ENCODE measurements at regions not wholly inside any gene's neighbourhood (a gene's known extent, or its start where the extent isn't known, plus 50 kb on each side); places are given as distances from the start of the nearest gene placed in this dataset.
A peak's percentile ranks its signal among the peaks of the same experiment; 100 is the strongest.
"Not testable (repeated sequence)": the region's sequence is repeated elsewhere in the genome, so short reads cannot be mapped to it uniquely, and the experiment has no call there.

DNA sequence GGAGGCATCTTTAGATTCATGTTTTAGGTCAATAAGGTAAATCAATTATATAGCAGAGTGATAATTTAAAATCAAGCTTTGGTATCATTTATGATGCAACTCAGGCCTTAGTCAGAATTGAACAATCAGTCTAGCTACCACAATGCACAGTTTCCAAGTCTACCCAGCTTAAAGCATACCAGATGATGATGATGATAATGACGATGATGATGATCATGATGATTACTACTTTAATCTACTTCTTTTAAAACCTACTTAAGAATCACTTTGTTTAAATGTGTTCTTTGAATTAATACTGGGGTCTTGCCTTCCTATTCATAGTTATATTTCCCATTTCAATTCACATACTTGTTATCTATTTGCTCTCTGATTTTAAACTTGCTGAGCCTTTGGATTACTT lies 1872.7 kb downstream of the OLFM4 start:
- DNase-seq, result no peak

DNA sequence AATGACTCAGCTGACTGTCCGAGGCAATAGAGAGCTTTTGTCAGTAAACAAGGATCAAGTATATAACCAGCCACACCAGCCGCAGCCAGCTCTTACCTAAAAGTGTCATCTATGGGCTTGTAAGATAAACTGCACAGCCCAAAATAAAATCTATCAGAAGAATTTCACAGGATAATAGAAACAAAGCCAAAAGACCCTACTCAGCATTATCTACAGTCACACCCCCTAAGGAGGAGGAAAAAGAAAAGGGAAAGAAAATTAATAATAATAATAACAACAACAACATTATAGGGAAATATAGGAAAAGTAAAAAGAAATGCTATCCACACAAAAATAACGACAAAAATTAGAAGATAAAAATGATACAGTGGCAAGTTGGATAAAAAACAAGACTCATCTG lies 1883.8 kb downstream of the OLFM4 start:
- DNase-seq, result no peak

DNA sequence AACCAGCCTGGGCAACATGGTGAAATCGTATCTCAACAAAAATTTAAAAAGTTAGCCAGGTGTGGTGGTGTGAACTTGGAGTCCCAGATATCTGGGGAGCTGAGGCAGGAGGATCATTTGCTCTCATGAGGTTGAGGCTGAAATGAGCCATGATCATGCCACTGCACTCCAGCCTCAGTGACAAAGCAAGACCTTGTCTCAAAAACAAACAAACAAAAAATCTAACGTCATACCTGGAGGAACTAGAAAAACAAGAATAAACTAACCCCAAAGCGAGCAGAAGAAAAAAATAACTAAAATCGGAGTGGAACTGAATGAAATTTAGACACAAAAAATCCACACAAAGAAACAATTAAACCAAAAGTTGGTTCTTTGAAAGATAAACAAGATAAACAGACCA lies 1885.1 kb downstream of the OLFM4 start:
- no peak for DNase-seq

DNA sequence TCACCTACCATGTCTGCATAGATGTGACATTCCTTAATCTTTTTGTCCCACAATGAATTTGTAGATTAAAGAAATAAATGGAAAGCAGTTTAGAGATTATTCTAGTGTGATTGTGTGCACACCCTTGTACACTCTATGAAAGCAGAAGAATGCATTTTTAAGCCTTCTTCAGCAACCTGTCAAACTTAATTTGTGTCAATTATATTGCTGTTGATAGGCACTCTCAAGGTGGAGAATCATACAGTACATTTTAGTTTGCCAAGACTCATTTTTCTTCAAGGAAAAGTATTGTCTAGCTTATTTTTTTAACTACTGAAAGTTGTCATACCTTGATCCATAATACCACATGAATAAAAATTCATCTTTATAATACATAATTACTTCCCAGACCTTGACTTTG lies 1898.9 kb downstream of the OLFM4 start:
- peak in 1 of 14 donors; percentile 28 for DNase-seq

DNA sequence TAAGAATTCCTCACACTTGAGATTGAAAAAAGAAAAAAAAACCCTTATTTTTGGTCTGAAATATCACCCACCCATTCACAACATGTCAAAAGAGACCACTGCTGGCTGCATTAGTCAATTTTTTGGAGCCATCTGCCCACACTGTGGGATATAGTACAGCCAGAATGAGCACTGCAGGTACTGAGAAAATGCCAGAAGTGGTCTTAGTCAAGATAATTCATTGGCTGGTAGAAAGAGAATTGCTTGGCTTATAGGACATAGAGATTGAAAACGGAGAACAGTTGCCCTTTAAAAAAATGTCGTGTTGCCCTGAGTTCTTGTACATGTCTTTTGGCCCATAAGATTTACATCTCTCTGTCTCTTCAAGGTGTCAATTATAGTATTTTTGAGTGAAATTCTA lies 1899.5 kb downstream of the OLFM4 start:
- DNase-seq, result peak in 1 of 14 donors; percentile 77

DNA sequence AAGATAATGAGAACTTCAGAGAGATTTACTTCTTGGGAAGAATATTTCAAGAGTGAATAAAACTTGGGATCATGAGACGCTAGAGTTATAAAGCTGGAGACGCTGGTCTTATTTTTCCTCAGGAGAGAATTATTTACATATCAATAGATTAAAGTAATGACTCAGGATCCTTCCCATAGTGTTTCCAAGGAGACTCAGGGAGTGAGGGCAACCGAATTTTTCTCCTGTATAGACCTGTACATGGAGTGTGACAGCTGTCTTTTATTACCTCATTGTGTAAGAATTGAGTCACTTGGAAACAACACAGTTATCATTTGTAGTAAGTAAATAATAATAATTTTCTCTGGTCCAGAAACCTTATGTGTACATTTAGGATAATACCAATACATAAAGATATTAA lies 1905.5 kb downstream of the OLFM4 start:
- no peak for DNase-seq

DNA sequence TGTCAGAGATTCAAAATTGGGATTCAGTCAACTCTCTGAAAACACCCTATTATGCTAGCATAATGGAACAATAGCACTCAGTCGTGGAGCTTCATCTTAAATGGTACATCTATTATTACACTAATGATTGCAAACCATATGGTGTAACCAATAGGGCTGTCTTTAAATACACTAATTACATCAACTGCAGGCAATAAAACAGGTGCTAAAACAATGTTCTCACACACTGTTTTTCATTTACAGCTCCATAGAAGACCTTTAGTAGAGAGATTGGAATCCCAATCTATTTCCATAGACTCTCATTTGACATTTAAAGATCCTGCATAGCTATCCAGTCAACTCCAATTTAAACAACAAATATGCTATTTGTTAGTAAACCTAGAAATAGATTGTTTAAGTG lies 1917.4 kb downstream of the OLFM4 start:
- DNase-seq, result no peak

DNA sequence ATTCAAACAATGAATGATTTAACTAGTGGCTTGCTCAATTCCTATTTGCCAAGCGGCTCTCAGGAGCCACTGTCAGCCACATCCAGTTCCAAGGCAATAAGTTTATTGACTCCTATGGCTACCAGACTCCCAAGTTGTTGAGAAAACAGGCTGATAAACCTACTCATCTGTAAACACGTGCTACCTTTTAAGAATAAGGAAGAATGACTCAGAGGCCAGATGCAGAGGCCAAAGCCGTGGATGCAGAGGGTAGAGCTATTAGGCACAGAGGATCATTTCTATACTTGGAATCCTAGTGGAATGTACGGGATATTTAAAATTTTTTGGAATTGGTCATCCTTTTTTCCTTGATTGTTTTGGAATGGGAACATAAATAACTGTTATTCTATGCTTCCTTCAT lies 1921.1 kb downstream of the OLFM4 start:
- DNase-seq, result no peak

DNA sequence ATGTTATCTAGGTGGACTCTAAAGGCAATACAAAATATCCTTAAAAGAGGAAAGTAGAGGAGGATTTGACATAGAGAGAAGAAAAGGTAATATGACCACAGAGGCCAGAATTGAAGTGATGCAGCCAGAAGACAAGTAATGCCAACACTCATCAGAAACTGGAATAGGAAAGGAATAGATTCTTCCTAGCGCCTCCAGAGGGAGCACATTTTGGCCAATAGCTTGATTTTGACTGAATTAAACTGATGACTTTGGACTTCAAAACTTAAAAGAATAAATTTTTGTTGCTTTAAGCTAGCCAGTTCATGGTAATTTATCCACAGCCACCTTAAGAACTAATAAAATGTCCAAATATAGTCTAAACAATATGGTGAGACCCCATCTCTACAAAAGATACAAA lies 1921.9 kb downstream of the OLFM4 start:
- DNase-seq, result no peak

DNA sequence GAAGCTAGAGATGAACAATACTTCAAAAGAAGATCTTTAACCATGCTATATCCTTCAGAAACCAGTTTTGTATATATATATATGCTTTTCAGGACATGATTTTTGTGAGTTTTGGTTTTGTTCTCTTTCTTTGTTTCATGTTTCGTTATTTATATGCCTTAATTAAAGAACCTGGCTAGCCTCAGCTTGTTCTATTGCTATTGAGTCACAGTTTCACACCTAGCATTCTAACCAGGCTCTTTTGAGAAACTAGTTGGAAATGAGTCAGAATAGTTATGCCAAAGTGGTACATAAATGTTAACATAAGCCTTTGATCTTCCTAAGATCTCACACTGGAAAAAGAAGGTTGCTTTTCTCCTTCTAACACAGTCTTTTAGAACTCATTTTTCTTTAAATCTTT lies 1925.2 kb downstream of the OLFM4 start:
- DNase-seq, result no peak

DNA sequence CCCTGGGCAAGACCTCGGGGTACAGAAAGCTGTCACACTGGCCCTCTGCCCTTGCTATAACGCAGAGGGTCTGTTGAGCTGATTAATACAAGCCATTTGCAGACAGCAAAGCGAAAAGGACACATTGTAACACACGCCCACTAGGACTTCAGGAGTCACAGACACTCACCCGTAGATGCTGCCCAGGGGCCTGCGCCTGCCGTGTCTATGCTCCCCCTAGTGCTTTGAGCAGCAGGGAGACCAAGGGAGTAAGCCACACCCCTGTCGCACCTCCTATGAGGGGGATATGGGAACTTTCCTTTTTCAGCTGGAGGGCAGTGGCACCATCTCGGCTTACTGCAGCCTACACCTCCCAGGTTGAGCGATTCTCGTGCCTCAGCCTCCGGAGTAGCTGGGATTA lies 1930.2 kb downstream of the OLFM4 start:
- DNase-seq, result no peak

DNA sequence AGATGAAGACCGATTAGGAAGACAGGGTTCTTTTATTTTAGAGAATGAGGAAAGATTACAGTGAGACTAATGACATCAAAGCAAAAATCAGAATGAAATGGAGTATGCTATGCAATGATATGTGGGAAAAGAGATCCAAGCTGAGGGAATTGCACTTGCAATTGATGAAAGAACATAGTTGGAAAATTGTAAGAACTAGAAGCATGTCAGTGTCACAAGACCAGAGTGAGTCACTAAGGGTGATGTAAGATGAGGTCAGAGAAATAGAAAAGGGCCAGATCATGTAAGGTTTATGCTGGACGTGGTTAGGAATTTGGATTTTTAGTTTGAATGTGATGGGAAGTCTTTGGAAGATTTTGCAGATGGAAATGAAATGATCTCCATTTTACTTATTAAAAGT lies 1937.3 kb downstream of the OLFM4 start:
- no peak for DNase-seq

DNA sequence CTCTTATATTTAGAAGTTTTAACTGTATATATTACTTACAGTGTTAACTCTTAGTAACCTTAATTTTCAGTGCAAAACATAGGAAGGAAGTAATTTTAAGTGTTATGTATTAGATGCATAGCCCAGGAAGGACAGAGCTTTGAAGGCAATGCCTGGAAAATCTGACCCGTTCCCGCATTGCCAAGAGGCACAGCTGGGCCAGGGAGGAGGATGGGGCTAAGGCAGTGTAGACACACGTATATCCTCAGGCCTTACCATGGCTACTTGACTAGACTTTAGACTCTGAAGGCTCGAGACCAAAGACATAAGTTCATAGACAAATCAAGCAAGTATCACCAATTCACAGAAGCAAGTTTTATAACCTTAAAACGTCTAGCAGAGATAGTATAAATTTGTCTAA lies 1944.2 kb downstream of the OLFM4 start:
- no peak for DNase-seq

DNA sequence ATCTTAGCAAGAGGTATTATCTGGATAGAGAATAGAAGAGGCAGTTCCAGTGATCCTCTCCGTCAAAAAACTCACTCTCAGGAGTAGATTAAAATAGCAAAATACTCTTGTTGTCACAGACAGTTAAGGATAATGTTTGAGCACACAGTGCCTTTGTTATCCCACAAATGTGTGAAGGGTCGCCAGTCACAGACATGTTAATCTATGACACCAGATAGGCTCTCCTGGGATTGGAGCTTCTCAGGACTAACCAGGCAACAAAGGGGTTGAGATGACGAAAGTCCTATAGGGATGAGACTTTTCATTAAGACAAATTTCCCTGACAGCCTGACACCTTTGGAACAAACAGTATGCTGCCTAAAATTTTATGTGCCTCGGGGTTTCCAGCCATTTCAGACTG lies 1947.1 kb downstream of the OLFM4 start:
- DNase-seq, result no peak

DNA sequence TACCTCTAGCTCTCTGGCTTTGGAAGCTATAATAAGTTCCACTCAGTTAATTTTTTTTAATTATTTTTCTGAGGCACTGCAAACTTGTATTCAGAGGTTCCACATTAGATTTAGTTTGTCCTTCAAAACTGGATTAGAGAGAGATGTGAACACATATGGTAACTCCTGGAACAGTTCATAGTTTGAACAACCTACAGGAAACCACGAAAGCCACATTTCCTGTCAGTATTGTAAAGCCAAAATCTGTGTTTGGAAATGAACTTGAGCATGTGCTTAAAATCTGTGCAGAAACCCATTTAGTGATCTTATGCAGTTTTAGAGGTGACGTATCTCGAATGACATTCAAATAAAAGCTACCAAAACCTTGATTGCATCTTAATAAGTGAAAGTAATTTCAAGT lies 1952.0 kb downstream of the OLFM4 start:
- no peak for DNase-seq

DNA sequence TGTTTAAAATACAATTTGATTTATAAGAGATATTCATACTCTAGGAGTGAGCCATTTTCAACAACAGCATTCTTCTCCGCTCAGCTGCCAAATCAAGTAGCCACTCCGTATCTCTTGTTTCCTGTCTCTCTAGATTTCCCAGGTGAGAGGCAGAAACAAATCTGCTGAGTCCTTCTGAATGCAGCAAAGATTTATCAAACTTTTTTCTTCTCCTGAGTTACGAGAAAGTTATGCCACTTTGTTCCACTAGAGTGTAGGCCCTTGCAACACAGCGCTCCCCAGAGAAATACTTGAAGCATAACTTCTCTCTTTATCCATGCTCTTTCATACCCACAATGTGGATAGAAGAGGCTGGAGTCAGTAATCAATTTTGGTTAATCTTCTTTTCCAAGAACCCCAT lies 1960.8 kb downstream of the OLFM4 start:
- DNase-seq, result no peak

DNA sequence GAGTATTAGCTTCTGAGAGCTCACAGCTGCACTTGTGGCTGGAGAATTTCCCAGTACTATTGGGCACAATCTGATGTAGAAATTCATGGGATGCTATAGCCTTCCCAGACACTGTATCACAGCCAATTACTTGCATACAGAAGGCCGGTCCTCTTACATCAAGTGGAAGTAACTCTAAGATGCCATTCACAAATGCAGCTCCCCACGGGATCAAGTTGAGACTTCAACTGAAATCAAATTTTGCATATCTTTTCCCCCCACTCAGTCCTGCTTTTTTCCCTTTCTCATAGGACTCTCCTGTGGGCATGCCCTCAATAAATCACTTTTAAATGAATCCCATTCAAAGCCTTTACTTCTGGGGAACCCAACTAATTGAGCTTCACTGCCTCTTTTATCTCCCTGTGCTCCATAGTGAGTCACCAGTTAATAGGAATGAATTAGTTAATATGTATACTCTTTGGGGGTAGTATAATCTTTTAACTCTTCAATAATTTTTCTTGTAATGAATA lies 1970.8 kb downstream of the OLFM4 start:
- DNase-seq, result no peak

DNA sequence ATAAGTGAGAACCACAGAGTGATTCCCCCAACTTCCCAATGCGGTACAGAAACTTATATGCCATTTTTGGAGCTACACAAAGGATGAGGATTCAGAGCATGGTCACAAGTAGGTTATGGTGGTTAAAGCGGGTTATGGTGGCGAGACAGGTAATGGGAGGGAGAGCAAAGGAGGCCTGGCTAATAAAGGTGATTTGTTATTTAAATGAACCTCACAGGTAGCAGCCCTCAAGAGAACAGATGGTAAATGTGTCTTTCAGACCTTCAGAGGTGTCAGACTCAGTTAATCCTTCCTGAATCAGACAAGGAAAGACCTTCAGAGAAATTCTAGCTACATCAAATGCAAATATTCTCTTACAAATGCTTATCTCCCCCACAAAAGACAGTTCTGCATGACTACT lies 1971.4 kb downstream of the OLFM4 start:
- DNase-seq, result no peak

DNA sequence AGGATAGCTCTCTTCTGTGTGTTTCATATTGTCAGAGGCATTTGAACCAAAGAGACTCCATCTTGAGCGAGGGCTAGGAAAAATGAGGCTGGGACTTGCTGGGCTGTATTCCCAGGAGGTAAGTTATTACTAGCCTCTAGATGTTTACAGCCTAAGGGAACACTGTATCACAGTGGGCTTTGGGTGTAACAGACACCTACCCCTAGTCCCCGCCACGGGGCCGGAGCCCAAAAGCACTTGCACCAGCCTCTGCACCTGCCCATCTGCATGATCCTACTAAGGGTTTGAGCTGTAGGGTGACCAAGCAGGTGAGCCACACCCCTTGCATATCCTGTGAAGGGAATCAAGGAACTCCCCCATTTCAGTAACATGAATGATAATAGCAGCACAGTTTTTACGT lies 1972.2 kb downstream of the OLFM4 start:
- DNase-seq, result no peak

DNA sequence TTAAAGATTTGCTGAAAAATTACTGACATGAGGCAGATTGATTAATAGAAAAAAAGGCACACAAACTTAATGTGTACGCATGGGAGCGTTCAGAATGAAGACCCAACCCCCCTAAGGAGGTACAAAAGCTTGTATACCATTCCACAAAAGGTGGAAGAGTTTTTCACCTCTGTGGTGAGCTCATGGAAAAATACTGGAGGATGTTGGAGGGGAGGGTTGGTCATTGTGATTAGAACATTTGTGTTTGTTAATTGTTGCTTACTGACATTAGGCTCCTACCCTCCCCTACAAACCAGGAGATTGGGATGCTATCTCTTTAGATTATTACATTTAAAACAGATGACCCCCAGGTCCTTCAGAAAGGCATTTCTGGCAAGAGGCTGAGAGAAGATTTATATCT lies 1973.3 kb downstream of the OLFM4 start:
- no peak for DNase-seq

DNA sequence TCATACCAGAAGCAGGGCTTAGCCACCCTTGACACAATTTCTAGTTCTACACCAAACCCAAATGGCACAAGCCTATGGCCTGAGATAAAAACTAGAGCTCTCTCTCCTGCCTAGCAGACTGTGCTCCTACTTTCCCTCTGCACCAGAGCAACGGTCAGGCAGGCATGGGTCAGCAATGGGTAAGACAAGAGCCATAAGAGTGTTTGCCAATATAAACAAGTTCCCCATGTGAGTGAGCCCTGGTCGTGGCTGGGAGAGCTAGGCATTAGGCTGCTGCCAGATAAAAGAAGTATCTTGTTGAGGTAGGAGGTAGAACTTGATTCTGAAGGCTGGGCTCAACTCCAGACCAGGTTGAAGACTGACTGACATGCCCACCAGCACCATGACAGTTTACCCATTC lies 1979.1 kb downstream of the OLFM4 start:
- DNase-seq, result no peak

DNA sequence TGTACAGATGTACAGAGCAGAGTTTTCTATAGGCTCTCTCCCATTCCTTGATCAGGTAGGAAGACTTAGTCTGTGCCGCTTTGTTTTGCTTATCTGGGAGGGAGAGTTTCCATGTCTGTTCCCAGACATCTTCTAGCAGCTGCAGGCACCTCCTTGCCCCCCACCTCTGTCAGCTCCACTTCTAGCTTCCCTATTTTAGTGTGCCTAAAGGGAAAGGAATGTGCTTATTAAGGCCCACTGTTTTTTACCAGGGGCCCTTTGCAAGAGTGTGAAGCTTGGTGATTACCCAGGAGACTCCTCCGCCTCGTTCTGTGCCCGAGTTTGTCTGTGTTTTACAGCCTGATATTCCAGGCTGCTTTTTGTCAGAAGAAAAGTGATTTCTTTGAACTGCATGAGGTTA lies 1984.4 kb downstream of the OLFM4 start:
- DNase-seq, result no peak

DNA sequence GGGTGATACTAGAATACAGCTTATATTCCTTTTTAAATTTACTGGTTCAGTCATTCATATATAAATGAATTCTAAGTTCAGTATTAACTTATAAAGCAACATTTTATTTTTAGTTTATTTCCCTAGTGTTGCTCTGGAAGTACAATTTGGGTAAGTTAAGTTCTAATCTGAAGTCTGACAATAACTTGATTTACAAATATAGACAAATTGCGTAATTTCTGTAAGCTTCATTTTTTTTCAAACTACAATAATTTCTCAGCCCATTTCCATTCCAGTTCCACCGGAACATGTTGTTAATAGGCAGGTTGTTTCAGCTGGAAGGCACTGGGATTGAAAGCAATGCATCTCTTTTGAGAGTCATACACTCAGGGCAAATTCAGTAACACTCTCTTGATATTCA lies 2000.7 kb downstream of the OLFM4 start:
- DNase-seq, result no peak

DNA sequence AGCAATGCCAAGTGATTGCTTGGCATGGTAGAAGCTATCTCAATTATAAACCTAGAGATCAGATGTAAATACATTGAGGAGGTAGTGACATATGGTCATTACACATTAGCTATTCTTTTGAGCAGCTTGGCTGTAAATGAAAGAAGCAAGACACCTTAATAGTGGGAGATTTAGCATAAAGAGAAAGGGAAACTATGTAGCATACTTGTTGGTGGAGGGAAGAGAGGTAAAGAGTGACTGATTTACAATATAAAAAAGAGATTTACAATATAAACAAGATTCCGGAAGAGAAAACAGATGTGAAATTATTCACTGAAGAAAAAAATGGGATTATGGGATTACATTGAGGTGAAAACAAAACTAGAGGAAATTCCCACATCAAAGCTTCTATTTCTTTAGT lies 2009.6 kb downstream of the OLFM4 start:
- DNase-seq, result no peak

DNA sequence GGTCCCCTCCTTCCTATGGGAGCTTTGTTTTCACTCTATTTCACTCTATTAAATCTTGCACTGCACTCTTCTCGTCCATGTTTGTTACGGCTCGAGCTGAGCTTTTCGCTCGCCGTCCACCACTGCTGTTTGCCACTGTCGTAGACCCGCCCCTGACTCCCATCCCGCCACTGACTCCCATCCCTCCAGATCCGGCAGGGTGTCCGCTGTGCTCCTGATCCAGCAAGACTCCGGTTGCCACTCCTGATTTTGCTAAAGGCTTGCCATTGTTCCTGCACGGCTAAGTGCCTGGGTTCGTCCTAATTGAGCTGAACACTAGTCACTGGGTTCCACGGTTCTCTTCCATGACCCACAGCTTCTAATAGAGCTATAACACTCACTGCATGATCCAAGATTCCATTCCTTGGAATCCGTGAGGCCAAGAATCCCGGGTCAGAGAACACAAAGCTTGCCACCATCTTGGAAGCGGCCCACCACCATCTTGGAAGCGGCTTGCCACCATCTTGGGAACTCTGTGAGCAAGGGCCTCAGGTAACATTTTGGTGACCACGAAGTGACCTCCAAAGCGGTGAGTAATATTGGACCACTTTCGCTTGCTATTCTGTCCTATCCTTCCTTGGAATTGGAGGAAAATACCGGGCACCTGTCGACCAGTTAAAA lies 2025.4 kb downstream of the OLFM4 start:
- not testable (repeated sequence) for DNase-seq
